ENCODE measurements at regions not wholly inside any gene's neighbourhood (a gene's known extent, or its start where the extent isn't known, plus 50 kb on each side); places are given as distances from the start of the nearest gene placed in this dataset.

GRCh38 chr18:55840601-55841170 is 252.7 kb upstream of the TCF4 start:
- TF ChIP-seq POLR2AphosphoS5 (IDR thresholded peaks at IDR 0.05; ENCODE audit: control insufficient read depth, insufficient read depth, low read depth, low read length) (no peak), EZH2 (IDR thresholded peaks at IDR 0.05; ENCODE audit: borderline replicate concordance, low read depth, low read length) (no peak)
